PC-3 (cell line): ENCODE measurements at regions not wholly inside any gene's neighbourhood (a gene's known extent, or its start where the extent isn't known, plus 50 kb on each side); places are given as distances from the start of the nearest gene placed in this dataset.

Experiments
- ATAC-seq: fragments of 200-7000 bp; cut with Tn5 transposase; 2 replicates; pipeline ENCODE4 v1.9.1; 2020; ENCODE audit warnings: mild to moderate bottlenecking, moderate library complexity
- BruUV-seq: library from RNA; stranded (reverse); fragments of 400-500 nt; replicated peaks from 2 replicates; lab custom pipeline; 2021; lab: Mats Ljungman, UMichigan
- CTCF ChIA-PET: fragments of 300-600 bp; sonication (Branson Sonifier 250); formaldehyde crosslinking; loops from one replicate; lab custom pipeline; 2022; ENCODE audit warnings: antibody characterized with exemption; lab: Charles Lee
- POLR2A ChIA-PET: fragments of 300-600 bp; sonication (Branson Sonifier 250); formaldehyde crosslinking; loops from one replicate; lab custom pipeline; 2022; ENCODE audit warnings: antibody characterized with exemption; ENCODE audit not compliant: unreplicated experiment; lab: Charles Lee
- DNase-seq: peaks from one replicate; pipeline ENCODE4 v3.0.0-alpha.2; 2015
- H2AFZ ChIP-seq: fragments of 300-600 bp; sonication (generic); 2 replicates; pipeline ENCODE4 v1.6.0; 2016; ENCODE audit warnings: antibody characterized with exemption, low read length
- H3F3A ChIP-seq: fragments of 300-600 bp; sonication (generic); one replicate; pipeline ENCODE4 v1.6.0; 2017; ENCODE audit warnings: antibody characterized with exemption, low read length, control low read depth, mild to moderate bottlenecking; ENCODE audit not compliant: unreplicated experiment
- H3K27ac ChIP-seq: fragments of 300-600 bp; sonication (generic); 2 replicates; pipeline ENCODE4 v1.5.1; 2016; ENCODE audit warnings: mild to moderate bottlenecking, low read length
- H3K27me3 ChIP-seq: fragments of 300-600 bp; sonication (generic); 2 replicates; pipeline ENCODE4 v1.6.1; 2016; ENCODE audit warnings: low read length, mixed read lengths
- H3K36me3 ChIP-seq: fragments of 300-600 bp; sonication (generic); 2 replicates; pipeline ENCODE4 v1.6.1; 2016; ENCODE audit warnings: low read depth, mixed run types, low read length, mixed read lengths
- H3K4me1 ChIP-seq: fragments of 300-600 bp; sonication (generic); 2 replicates; pipeline ENCODE4 v1.5.1; 2016; ENCODE audit warnings: low read length; ENCODE audit not compliant: insufficient read depth
- H3K4me2 ChIP-seq: fragments of 300-600 bp; sonication (generic); 2 replicates; pipeline ENCODE4 v1.6.0; 2016; ENCODE audit warnings: low read length
- H3K4me3 ChIP-seq: fragments of 300-600 bp; sonication (generic); 2 replicates; pipeline ENCODE4 v1.5.1; 2016; ENCODE audit warnings: mild to moderate bottlenecking, low read length, mixed read lengths
- H3K79me2 ChIP-seq: fragments of 300-600 bp; sonication (generic); 2 replicates; pipeline ENCODE4 v1.6.1; 2017; ENCODE audit warnings: low read length, mixed read lengths
- H3K9ac ChIP-seq: fragments of 300-600 bp; sonication (generic); 2 replicates; pipeline ENCODE4 v1.6.0; 2016; ENCODE audit warnings: mild to moderate bottlenecking, low read length
- H3K9me2 ChIP-seq: fragments of 300-600 bp; sonication (generic); replicated peaks from 2 replicates; pipeline ENCODE4 v1.6.1; 2016; ENCODE audit warnings: mixed run types, low read length, mixed read lengths
- H3K9me3 ChIP-seq: fragments of 300-600 bp; sonication (generic); 2 replicates; pipeline ENCODE4 v1.6.1; 2016; ENCODE audit warnings: low read length, mixed read lengths
- H4K20me1 ChIP-seq: fragments of 300-600 bp; sonication (generic); 2 replicates; pipeline ENCODE4 v1.6.1; 2016; ENCODE audit warnings: low read length, mixed read lengths
- EZH2 ChIP-seq: fragments of 300-600 bp; sonication (generic); IDR thresholded peaks from one replicate; pipeline ENCODE4 v1.6.1; 2017; ENCODE audit warnings: antibody characterized with exemption, mild to moderate bottlenecking, low read length; ENCODE audit not compliant: unreplicated experiment
- EZH2phosphoT487 ChIP-seq: fragments of 300-600 bp; sonication (generic); IDR thresholded peaks from 2 replicates; pipeline ENCODE4 v1.6.1; 2018; ENCODE audit warnings: mild to moderate bottlenecking, antibody characterized with exemption, low read length, borderline replicate concordance
- intact Hi-C: fragments of 100-400 bp; cut with micrococcal nuclease; formaldehyde crosslinking; loops from 2 replicates; pipeline ENCODE4 v1.9.0; 2023
- TF ChIP-seq, protein P1 (sequence below): fragments of 300-600 bp; sonication (generic); conservative IDR thresholded peaks from 2 replicates; pipeline ENCODE4 v1.5.1; 2017; ENCODE audit warnings: antibody characterized with exemption, low read depth, mild to moderate bottlenecking, low read length

- H4K20me1 ChIP-seq: no peaks in the 10 kb centered on the region
- no peaks in the 10 kb centered on the region for H3K27me3 ChIP-seq
- H2AFZ ChIP-seq: no peak overlapping the region
- no peaks in the 10 kb centered on the region for H3K36me3 ChIP-seq
- no peak overlapping the region for H3K4me3 ChIP-seq
- H3K9me2 ChIP-seq: no peaks in the 10 kb centered on the region
- intact Hi-C loops: no loop called here
- no peaks in the 10 kb centered on the region for H3K9me3 ChIP-seq
- DNase-seq (peak; percentile 5), ATAC-seq (no peak)
- no peak overlapping the region for H3K9ac ChIP-seq
- POLR2A ChIA-PET: no interaction called here
- H3K27ac ChIP-seq: no peak overlapping the region
- no peaks in the 10 kb centered on the region for H3F3A ChIP-seq
- H3K4me2 ChIP-seq: no peak overlapping the region
- no peaks in the 10 kb centered on the region for H3K4me1 ChIP-seq
- CTCF ChIA-PET: no interaction called here
- TF ChIP-seq, protein P1, sequence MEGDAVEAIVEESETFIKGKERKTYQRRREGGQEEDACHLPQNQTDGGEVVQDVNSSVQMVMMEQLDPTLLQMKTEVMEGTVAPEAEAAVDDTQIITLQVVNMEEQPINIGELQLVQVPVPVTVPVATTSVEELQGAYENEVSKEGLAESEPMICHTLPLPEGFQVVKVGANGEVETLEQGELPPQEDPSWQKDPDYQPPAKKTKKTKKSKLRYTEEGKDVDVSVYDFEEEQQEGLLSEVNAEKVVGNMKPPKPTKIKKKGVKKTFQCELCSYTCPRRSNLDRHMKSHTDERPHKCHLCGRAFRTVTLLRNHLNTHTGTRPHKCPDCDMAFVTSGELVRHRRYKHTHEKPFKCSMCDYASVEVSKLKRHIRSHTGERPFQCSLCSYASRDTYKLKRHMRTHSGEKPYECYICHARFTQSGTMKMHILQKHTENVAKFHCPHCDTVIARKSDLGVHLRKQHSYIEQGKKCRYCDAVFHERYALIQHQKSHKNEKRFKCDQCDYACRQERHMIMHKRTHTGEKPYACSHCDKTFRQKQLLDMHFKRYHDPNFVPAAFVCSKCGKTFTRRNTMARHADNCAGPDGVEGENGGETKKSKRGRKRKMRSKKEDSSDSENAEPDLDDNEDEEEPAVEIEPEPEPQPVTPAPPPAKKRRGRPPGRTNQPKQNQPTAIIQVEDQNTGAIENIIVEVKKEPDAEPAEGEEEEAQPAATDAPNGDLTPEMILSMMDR: 0 out of 2 replicates have a peak, but pooled peaks have one; percentile 22
- no peak for TF ChIP-seq EZH2
- BruUV-seq: no TSS peak
- H3K79me2 ChIP-seq: no peaks in the 10 kb centered on the region
Observed at GRCh38 chr5:50995285-50995942, 329.0 kb downstream of the PARP8 start.

GRCh38 chr5:51001227-51001923, 334.9 kb downstream of the PARP8 start:
- no TSS peak for BruUV-seq
- no peak for ATAC-seq
- H3K9me2 ChIP-seq: no peaks in the 10 kb centered on the region
- no peak for DNase-seq
- no peak overlapping the region for H2AFZ ChIP-seq
- no peaks in the 10 kb centered on the region for H3F3A ChIP-seq
- no peak overlapping the region for H3K9ac ChIP-seq
- H3K4me2 ChIP-seq: no peak overlapping the region
- H3K27ac ChIP-seq: no peak overlapping the region
- no peak overlapping the region for H3K4me3 ChIP-seq
- no peaks in the 10 kb centered on the region for H3K36me3 ChIP-seq
- ChIA-PET CTCF (no interaction called here), POLR2A (no interaction called here)
- no peaks in the 10 kb centered on the region for H3K4me1 ChIP-seq
- TF ChIP-seq, protein P1: no peak
- TF ChIP-seq EZH2 (no peak), EZH2phosphoT487 (no peak)
- H3K9me3 ChIP-seq: no peaks in the 10 kb centered on the region
- intact Hi-C loops: no loop called here
- no peaks in the 10 kb centered on the region for H3K79me2 ChIP-seq
- H3K27me3 ChIP-seq: no peaks in the 10 kb centered on the region
- H4K20me1 ChIP-seq: no peaks in the 10 kb centered on the region

- no peak overlapping the region for H3K9ac ChIP-seq
- H3K9me3 ChIP-seq: no peaks in the 10 kb centered on the region
- ChIA-PET POLR2A (no interaction called here), CTCF (no interaction called here)
- H3K27ac ChIP-seq: no peak overlapping the region
- no peaks in the 10 kb centered on the region for H3K27me3 ChIP-seq
- H3K4me2 ChIP-seq: no peak overlapping the region
- no peak for ATAC-seq
- no peak for DNase-seq
- no peak overlapping the region for H2AFZ ChIP-seq
- H3K4me1 ChIP-seq: no peaks in the 10 kb centered on the region
- TF ChIP-seq, protein P1: no peak
- TF ChIP-seq EZH2phosphoT487 (no peak), EZH2 (no peak)
- no peaks in the 10 kb centered on the region for H3F3A ChIP-seq
- no peaks in the 10 kb centered on the region for H3K36me3 ChIP-seq
- no peak overlapping the region for H3K4me3 ChIP-seq
- H3K9me2 ChIP-seq: no peaks in the 10 kb centered on the region
- no peaks in the 10 kb centered on the region for H4K20me1 ChIP-seq
- no TSS peak for BruUV-seq
- H3K79me2 ChIP-seq: no peaks in the 10 kb centered on the region
- intact Hi-C loops: no loop called here
Observed at GRCh38 chr5:51002368-51002767, 335.9 kb downstream of the PARP8 start.
